GM04503 (cell line): ENCODE measurements at regions not wholly inside any gene's neighbourhood (a gene's known extent, or its start where the extent isn't known, plus 50 kb on each side); places are given as distances from the start of the nearest gene placed in this dataset.
"Not testable (repeated sequence)": the region's sequence is repeated elsewhere in the genome, so short reads cannot be mapped to it uniquely, and the experiment has no call there.

Experiments used
- DNase-seq: peaks from one replicate; pipeline ENCODE4 v3.0.0-alpha.2; 2012; ENCODE audit warnings: low read depth

GRCh38 chr2:176924909-176925534 lies 287.6 kb upstream of the HNRNPA3 start:
- DNase-seq: no peak

GRCh38 chr2:176926453-176926852 lies 286.1 kb upstream of the HNRNPA3 start:
- DNase-seq: no peak

GRCh38 chr2:176929387-176929786 lies 283.2 kb upstream of the HNRNPA3 start:
- DNase-seq: not testable (repeated sequence)

- no peak for DNase-seq
Measured at GRCh38 chr2:176931588-176932563, 280.7 kb upstream of the HNRNPA3 start.

GRCh38 chr2:176934131-176934530 lies 278.5 kb upstream of the HNRNPA3 start:
- no peak for DNase-seq

GRCh38 chr2:176934869-176935415 lies 277.7 kb upstream of the HNRNPA3 start:
- DNase-seq: no peak

- DNase-seq: no peak
Measured at GRCh38 chr2:176935543-176936102, 277.0 kb upstream of the HNRNPA3 start.

GRCh38 chr2:176936410-176936809 lies 276.2 kb upstream of the HNRNPA3 start:
- DNase-seq: no peak

- no peak for DNase-seq
Measured at GRCh38 chr2:176944998-176945397, 267.6 kb upstream of the HNRNPA3 start.

- DNase-seq: no peak
Measured at GRCh38 chr2:176947754-176948153, 264.8 kb upstream of the HNRNPA3 start.

GRCh38 chr2:176951218-176951617 lies 261.4 kb upstream of the HNRNPA3 start:
- DNase-seq: not testable (repeated sequence)

- DNase-seq: no peak
Measured at GRCh38 chr2:176956791-176957190, 255.8 kb upstream of the HNRNPA3 start.

GRCh38 chr2:176959614-176960013 lies 253.0 kb upstream of the HNRNPA3 start:
- DNase-seq: no peak

GRCh38 chr2:176960061-176960460 lies 252.5 kb upstream of the HNRNPA3 start:
- DNase-seq: no peak

GRCh38 chr2:176960736-176961520 lies 251.7 kb upstream of the HNRNPA3 start:
- no peak for DNase-seq

- no peak for DNase-seq
Measured at GRCh38 chr2:176961775-176962619, 250.6 kb upstream of the HNRNPA3 start.

GRCh38 chr2:176963568-176964287 lies 248.9 kb upstream of the HNRNPA3 start:
- no peak for DNase-seq

GRCh38 chr2:176967911-176968450 lies 244.6 kb upstream of the HNRNPA3 start:
- DNase-seq: no peak

GRCh38 chr2:176969642-176970359 lies 242.8 kb upstream of the HNRNPA3 start:
- no peak for DNase-seq
